ENCODE measurements at regions not wholly inside any gene's neighbourhood (a gene's known extent, or its start where the extent isn't known, plus 50 kb on each side); places are given as distances from the start of the nearest gene placed in this dataset.
"Not testable (repeated sequence)": the region's sequence is repeated elsewhere in the genome, so short reads cannot be mapped to it uniquely, and the experiment has no call there.

GRCh38 chr10:53441843-53442242 is 669.3 kb upstream of the MBL2 start:
- no peaks in the 10 kb centered on the region for H3K79me2 ChIP-seq (replicated peaks; ENCODE audit: insufficient read depth, low read length)
- H3K9ac ChIP-seq (ENCODE audit: low read length) = no peak overlapping the region
- no peak overlapping the region for H3K4me2 ChIP-seq (ENCODE audit: low read length)
- H3K27ac ChIP-seq (ENCODE audit: low read length) = no peak overlapping the region
- no peak for TF ChIP-seq EP300 (conservative IDR thresholded peaks at IDR 0.05; ENCODE audit: poor library complexity, severe bottlenecking)
- TF ChIP-seq EZH2 (IDR thresholded peaks at IDR 0.05; ENCODE audit: borderline replicate concordance, insufficient read depth, low read length, poor library complexity, severe bottlenecking) = no peak
- TF ChIP-seq SMC3 (conservative IDR thresholded peaks at IDR 0.05; ENCODE audit: poor library complexity) = no peak
- TF ChIP-seq POLR2AphosphoS5 (IDR thresholded peaks at IDR 0.05) = no peak
- TF ChIP-seq CTCF (IDR thresholded peaks at IDR 0.05; ENCODE audit: poor library complexity, severe bottlenecking) = no peak
- no peak for TF ChIP-seq RAD21 (conservative IDR thresholded peaks at IDR 0.05)
- no peak for TF ChIP-seq REST (IDR thresholded peaks at IDR 0.05; ENCODE audit: borderline replicate concordance)
- H4K20me1 ChIP-seq (ENCODE audit: insufficient read depth) = no peaks in the 10 kb centered on the region
- H3K9me3 ChIP-seq (ENCODE audit: low read length) = no peaks in the 10 kb centered on the region
- H3K4me3 ChIP-seq (ENCODE audit: low read length) = no peak overlapping the region
- H3K9me2 ChIP-seq (ENCODE audit: insufficient read depth, low read length) = no peaks in the 10 kb centered on the region
- H3K27me3 ChIP-seq (ENCODE audit: insufficient read depth, low read depth, low read length) = no peaks in the 10 kb centered on the region
- H3F3A ChIP-seq (ENCODE audit: insufficient read depth, low read length, poor library complexity, severe bottlenecking) = no peaks in the 10 kb centered on the region
- H3K36me3 ChIP-seq (ENCODE audit: insufficient read depth, low read length) = no peaks in the 10 kb centered on the region
- H2AFZ ChIP-seq (ENCODE audit: low read depth, low read length) = no peak overlapping the region

- H3K9ac ChIP-seq (ENCODE audit: low read length) = no peak overlapping the region
- no peaks in the 10 kb centered on the region for H3K79me2 ChIP-seq (replicated peaks; ENCODE audit: insufficient read depth, low read length)
- H3K27ac ChIP-seq (ENCODE audit: low read length) = no peak overlapping the region
- TF ChIP-seq POLR2AphosphoS5 (IDR thresholded peaks at IDR 0.05) (no peak), CTCF (IDR thresholded peaks at IDR 0.05; ENCODE audit: poor library complexity, severe bottlenecking) (no peak), REST (IDR thresholded peaks at IDR 0.05; ENCODE audit: borderline replicate concordance) (no peak), TAF1 (IDR thresholded peaks at IDR 0.05; ENCODE audit: low read depth) (no peak), RAD21 (conservative IDR thresholded peaks at IDR 0.05) (no peak), SMC3 (conservative IDR thresholded peaks at IDR 0.05; ENCODE audit: poor library complexity) (no peak), MXI1 (conservative IDR thresholded peaks at IDR 0.05; ENCODE audit: poor library complexity, severe bottlenecking) (no peak), EZH2 (IDR thresholded peaks at IDR 0.05; ENCODE audit: borderline replicate concordance, insufficient read depth, low read length, poor library complexity, severe bottlenecking) (no peak), EP300 (conservative IDR thresholded peaks at IDR 0.05; ENCODE audit: poor library complexity, severe bottlenecking) (no peak)
- H3K4me2 ChIP-seq (ENCODE audit: low read length) = no peak overlapping the region
- no peak overlapping the region for H3K4me3 ChIP-seq (ENCODE audit: low read length)
- no peaks in the 10 kb centered on the region for H4K20me1 ChIP-seq (ENCODE audit: insufficient read depth)
- no peaks in the 10 kb centered on the region for H3K9me2 ChIP-seq (ENCODE audit: insufficient read depth, low read length)
- H3K27me3 ChIP-seq (ENCODE audit: insufficient read depth, low read depth, low read length) = no peaks in the 10 kb centered on the region
- no peaks in the 10 kb centered on the region for H3K36me3 ChIP-seq (ENCODE audit: insufficient read depth, low read length)
- H3K9me3 ChIP-seq (ENCODE audit: low read length) = no peaks in the 10 kb centered on the region
- H3F3A ChIP-seq (ENCODE audit: insufficient read depth, low read length, poor library complexity, severe bottlenecking) = no peaks in the 10 kb centered on the region
- H2AFZ ChIP-seq (ENCODE audit: low read depth, low read length) = no peak overlapping the region
Observed at GRCh38 chr10:53440601-53441000, 668.0 kb upstream of the MBL2 start.

GRCh38 chr10:53439075-53439474 is 666.5 kb upstream of the MBL2 start:
- H3K9me2 ChIP-seq (ENCODE audit: insufficient read depth, low read length); H3K27me3 ChIP-seq (ENCODE audit: insufficient read depth, low read depth, low read length); H3K9me3 ChIP-seq (ENCODE audit: low read length); H4K20me1 ChIP-seq (ENCODE audit: insufficient read depth); H3K79me2 ChIP-seq (replicated peaks; ENCODE audit: insufficient read depth, low read length); H3K4me3 ChIP-seq (ENCODE audit: low read length); H3K27ac ChIP-seq (ENCODE audit: low read length); H3K36me3 ChIP-seq (ENCODE audit: insufficient read depth, low read length); H2AFZ ChIP-seq (ENCODE audit: low read depth, low read length); H3F3A ChIP-seq (ENCODE audit: insufficient read depth, low read length, poor library complexity, severe bottlenecking); H3K9ac ChIP-seq (ENCODE audit: low read length); H3K4me2 ChIP-seq (ENCODE audit: low read length): not testable (repeated sequence)
